HL-60 (cell line): ENCODE measurements at regions not wholly inside any gene's neighbourhood (a gene's known extent, or its start where the extent isn't known, plus 50 kb on each side); places are given as distances from the start of the nearest gene placed in this dataset.

Source experiments
- DNase-seq, 2 experiments: peaks; one replicate each; pipeline ENCODE4 v3.0.0-alpha.2; 2010 to 2020; ENCODE audit warnings: low read depth in 1 of 2, low spot score in 1 of 2
- H3K27ac ChIP-seq: fragments of 250-450 bp; sonication (Bioruptor Pico); replicated peaks from 2 replicates; pipeline ENCODE4 v1.5.1; 2020; ENCODE audit warnings: mild to moderate bottlenecking, moderate library complexity
- H3K27me3 ChIP-seq: fragments of 250-450 bp; sonication (Bioruptor Pico); 2 replicates; pipeline ENCODE4 v1.5.1; 2021; ENCODE audit warnings: mild to moderate bottlenecking, moderate library complexity; ENCODE audit not compliant: insufficient read depth, poor library complexity, severe bottlenecking
- H3K4me3 ChIP-seq: replicated peaks from 2 replicates; pipeline ENCODE4 v1.5.1; 2011; ENCODE audit warnings: mild to moderate bottlenecking, control low read depth, low read length; ENCODE audit not compliant: insufficient read depth
- GABPA ChIP-seq: IDR thresholded peaks from 2 replicates; pipeline ENCODE4 v1.6.1; 2012; ENCODE audit warnings: low read depth
- POLR2AphosphoS5 ChIP-seq: IDR thresholded peaks from 2 replicates; pipeline ENCODE4 v1.6.1; 2012; ENCODE audit warnings: low read depth
- REST ChIP-seq: IDR thresholded peaks from 2 replicates; pipeline ENCODE4 v1.6.1; 2012; ENCODE audit warnings: low read depth; ENCODE audit not compliant: insufficient replicate concordance
- SPI1 ChIP-seq: IDR thresholded peaks from 2 replicates; pipeline ENCODE4 v1.6.1; 2012; ENCODE audit warnings: low read depth, mild to moderate bottlenecking, borderline replicate concordance
- TF ChIP-seq, protein P1 (sequence below): IDR thresholded peaks from one replicate; pipeline ENCODE4 v1.5.1; 2011; ENCODE audit warnings: low read length, control low read depth, inconsistent platforms; ENCODE audit not compliant: insufficient read depth

DNA sequence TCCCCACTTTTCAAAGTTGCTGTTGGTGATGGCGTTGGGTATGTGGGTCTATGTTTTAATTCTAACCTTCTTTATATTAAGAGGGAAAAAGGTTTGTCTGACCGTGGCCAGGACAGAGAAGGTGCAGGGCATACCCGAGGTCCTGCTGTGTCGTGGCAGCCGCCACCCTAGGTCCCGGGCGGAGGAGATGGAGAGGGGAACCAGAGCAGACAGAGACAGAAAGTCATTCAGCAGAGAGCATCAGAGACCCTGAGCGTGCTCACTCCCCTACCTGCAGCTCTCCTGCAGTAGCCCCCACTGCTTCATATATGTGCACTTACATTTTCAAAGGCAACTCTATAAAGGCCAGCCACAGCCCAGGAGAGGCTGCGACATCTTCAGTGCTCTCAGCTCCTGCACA lies 327.2 kb upstream of the TNRC6C start:
- H3K27me3 ChIP-seq, result no peaks in the 10 kb centered on the region
- TF ChIP-seq REST (no peak), SPI1 (no peak), POLR2AphosphoS5 (no peak), GABPA (no peak)
- TF ChIP-seq, protein P1, sequence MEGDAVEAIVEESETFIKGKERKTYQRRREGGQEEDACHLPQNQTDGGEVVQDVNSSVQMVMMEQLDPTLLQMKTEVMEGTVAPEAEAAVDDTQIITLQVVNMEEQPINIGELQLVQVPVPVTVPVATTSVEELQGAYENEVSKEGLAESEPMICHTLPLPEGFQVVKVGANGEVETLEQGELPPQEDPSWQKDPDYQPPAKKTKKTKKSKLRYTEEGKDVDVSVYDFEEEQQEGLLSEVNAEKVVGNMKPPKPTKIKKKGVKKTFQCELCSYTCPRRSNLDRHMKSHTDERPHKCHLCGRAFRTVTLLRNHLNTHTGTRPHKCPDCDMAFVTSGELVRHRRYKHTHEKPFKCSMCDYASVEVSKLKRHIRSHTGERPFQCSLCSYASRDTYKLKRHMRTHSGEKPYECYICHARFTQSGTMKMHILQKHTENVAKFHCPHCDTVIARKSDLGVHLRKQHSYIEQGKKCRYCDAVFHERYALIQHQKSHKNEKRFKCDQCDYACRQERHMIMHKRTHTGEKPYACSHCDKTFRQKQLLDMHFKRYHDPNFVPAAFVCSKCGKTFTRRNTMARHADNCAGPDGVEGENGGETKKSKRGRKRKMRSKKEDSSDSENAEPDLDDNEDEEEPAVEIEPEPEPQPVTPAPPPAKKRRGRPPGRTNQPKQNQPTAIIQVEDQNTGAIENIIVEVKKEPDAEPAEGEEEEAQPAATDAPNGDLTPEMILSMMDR, result no peak
- H3K27ac ChIP-seq, result no peak overlapping the region
- DNase-seq, result no peak
- H3K4me3 ChIP-seq, result no peak overlapping the region

- no peak overlapping the region for H3K27ac ChIP-seq
- TF ChIP-seq POLR2AphosphoS5 (no peak), SPI1 (no peak), REST (no peak), GABPA (no peak)
- TF ChIP-seq, protein P1, result no peak
Observed at GRCh38 chr17:77632619-77633018, 325.9 kb upstream of the TNRC6C start.

GRCh38 chr17:77634710-77635109 lies 323.8 kb upstream of the TNRC6C start:
- Histone ChIP-seq H3K27ac (no peak overlapping the region), H3K4me3 (no peak overlapping the region), H3K27me3 (no peaks in the 10 kb centered on the region)
- no peak for DNase-seq
- TF ChIP-seq REST, result no peak
- TF ChIP-seq, protein P1, result no peak
- no peak for TF ChIP-seq SPI1
- no peak for TF ChIP-seq POLR2AphosphoS5
- no peak for TF ChIP-seq GABPA

More at GRCh38 chr17:77632619-77633018, 325.9 kb upstream of the TNRC6C start:
- no peak for DNase-seq
- no peak overlapping the region for H3K4me3 ChIP-seq
- H3K27me3 ChIP-seq, result no peaks in the 10 kb centered on the region
